ENCODE measurements at regions not wholly inside any gene's neighbourhood (a gene's known extent, or its start where the extent isn't known, plus 50 kb on each side); places are given as distances from the start of the nearest gene placed in this dataset.

DNA sequence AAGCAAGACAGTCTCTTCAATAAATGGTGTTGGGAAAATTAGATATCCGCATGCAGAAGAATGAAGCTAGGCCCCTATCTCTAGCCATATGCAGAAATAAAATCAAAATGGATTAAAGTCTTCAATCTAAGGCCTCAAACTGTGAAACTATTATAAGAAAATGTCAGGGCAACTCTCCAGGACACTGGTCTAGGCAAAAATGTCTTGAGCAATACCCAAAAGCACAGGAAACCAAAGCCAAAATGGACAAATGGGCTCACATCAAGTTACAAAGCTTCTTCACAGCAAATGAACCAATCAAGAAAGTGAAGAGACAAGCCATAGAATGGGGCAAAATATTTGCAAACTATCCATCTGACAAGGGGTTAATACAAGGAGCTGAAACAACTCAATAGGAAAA, 338.8 kb downstream of the NNT start:
- no peak for DNase-seq (ENCODE audit: low read depth in 2 of 2)

DNA sequence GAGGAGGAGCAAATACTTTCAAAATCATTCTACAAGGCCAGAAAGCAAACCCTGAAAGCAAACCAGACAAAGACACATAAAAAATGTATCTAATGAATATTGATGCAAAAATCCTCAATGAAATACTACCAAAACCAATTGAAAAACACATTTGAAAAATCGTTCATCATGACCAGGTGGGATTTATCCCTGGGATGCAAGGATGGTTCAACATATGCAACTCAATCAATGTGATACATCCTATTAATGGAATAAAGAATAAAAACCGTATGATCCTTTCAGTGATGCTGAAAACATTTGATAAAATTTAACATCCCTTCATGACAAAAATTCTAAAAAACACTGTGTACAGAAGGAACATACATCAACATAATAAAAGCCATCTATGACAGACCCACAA, 337.6 kb downstream of the NNT start:
- no peak for DNase-seq (ENCODE audit: low read depth in 2 of 2)

- no peak for DNase-seq (ENCODE audit: low read depth in 2 of 2)
Observed at GRCh38 chr5:43926923-43927322, 323.9 kb downstream of the NNT start.

- DNase-seq (ENCODE audit: low read depth in 2 of 2): no peak
Observed at GRCh38 chr5:43920422-43920821, 317.4 kb downstream of the NNT start.

DNA sequence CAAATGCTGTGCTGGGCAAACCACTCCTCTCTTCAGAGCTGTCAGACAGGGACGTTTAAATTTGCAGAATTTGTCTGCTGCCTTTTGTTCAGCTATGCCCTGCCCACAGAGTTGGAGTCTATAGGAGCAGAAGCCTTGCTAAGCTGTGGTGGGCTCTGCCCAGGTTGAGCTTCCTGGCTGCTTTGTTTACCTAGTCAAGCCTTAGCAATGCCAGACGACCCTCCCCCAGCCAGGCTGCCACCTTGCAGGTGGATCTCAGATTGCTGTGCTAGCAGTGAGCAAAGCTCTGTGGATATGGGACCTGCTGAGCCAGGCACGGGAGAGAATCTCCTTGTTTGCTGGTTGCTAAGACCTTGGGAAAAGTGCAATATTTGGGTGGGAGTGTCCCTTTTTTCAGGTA, 314.9 kb downstream of the NNT start:
- no peak for DNase-seq (ENCODE audit: low read depth in 2 of 2)

DNA sequence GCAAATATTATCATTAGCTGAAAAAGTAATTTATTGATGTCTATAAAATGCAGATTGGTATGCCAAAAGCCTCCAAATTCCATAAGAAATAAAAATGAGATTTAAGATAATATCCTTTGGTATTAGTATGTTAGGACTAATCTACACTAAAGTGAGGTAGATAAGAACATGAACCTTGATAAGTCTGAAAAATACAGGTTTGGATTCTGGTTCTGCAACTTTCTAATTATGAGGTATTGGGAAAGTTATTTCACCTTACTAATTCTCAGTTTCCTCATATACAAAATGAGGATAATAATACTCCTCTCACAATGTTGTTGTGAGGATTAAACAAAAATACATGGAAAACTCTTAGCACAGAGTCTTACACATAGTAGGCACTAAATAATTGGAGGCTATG, 300.1 kb downstream of the NNT start:
- DNase-seq (ENCODE audit: low read depth in 2 of 2): no peak

GRCh38 chr5:43900974-43901373, 298.0 kb downstream of the NNT start:
- DNase-seq (ENCODE audit: low read depth in 2 of 2): no peak

- no peak for DNase-seq (ENCODE audit: low read depth in 2 of 2)
Observed at GRCh38 chr5:43895876-43896275, 292.9 kb downstream of the NNT start.

DNA sequence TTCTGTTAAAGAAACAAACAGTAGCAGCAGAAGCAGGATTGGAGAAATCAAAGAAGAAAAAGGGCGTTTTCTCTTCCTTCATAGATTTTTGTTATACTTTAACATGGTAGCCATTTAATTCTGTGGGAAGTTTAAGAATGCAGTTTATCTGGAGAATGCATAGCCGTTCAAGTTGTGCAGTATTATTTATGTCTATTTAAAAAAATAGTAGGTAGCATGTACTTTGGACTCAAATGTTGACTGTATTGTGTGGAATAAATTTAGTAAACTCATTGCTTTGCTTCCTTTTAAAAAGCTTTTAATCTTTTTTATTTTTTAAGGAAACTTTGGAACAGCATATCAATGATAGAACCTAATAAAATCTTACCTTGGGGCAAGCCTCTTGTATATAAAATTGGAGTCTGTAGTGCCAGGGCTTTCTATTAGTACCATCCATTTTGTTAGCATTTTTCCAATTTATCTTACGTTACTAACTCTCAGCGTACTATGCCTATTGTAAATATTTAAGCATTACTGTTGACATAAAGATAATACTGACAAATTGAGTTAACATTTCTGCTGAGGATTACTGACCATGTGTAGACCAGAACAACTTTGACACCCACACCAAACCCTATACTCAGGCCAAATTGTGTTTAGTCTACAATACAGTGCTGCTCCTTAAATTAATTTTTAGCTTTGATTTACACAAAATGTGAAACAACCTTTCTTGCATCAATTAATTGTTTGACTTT, 291.1 kb downstream of the NNT start:
- no peak for DNase-seq (ENCODE audit: low read depth in 2 of 2)

GRCh38 chr5:43891112-43891511, 288.1 kb downstream of the NNT start:
- no peak for DNase-seq (ENCODE audit: low read depth in 2 of 2)

DNA sequence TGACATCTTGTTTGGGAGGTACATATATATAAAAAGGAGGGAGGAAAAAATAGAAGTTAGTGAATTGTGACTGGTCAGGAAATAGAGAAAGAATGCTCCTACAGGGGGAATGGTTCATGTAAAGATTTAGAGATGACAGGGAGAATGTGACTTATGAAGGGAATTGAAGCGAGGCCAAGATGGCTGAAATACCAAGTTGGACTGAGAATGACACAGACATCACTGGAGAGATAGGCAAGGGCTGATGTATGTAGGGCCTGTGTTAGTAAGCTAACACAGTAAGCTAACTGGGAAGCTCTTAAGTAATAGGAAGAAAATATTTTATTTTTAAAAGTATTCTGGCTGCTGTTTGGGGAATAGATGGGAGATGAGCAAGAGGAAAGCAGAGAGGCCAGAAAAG, 286.3 kb downstream of the NNT start:
- DNase-seq (ENCODE audit: low read depth in 2 of 2): no peak

DNA sequence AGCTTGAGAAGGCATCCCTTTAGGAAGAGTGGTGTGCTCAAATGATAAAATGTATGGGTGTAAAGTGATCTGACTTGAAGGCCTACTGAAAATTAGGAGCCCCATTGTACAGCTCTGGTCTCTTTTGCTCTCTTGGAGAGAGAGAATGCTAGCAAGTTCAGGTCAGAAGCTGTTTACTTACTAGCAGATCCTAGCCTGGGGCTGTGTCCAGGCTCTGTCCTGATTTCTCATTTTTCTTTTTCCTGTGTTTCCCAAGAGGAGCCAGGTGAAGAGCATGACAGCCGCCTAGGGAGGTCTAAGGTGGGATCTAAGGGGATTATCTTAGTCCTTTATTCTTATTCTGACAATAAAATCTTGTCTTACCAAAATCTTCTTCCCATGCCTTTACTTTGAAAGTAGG, 272.8 kb downstream of the NNT start:
- DNase-seq (ENCODE audit: low read depth in 2 of 2): no peak

GRCh38 chr5:43874772-43875171, 271.8 kb downstream of the NNT start:
- peak in 1 of 2 donors; percentile 40 for DNase-seq (ENCODE audit: low read depth in 2 of 2)

DNA sequence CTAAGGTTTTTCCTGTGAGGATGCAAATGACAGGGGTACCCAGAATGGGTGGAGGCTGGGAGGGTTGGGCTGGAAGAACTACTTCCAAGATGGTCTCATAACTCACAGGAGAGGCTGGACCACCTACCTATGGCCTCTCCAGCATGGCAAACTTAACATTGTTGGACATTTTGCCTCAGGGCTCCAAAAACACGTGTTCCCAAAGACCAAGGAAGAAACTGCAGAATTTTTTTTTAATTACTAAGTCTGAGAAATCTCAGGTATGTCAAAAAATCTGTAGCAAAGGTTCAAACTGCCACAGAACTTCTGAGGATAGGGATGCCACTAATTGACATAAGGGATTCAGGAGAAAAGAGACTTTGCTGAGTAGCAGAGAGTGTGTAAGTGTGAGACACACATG, 270.8 kb downstream of the NNT start:
- no peak for DNase-seq (ENCODE audit: low read depth in 2 of 2)

DNA sequence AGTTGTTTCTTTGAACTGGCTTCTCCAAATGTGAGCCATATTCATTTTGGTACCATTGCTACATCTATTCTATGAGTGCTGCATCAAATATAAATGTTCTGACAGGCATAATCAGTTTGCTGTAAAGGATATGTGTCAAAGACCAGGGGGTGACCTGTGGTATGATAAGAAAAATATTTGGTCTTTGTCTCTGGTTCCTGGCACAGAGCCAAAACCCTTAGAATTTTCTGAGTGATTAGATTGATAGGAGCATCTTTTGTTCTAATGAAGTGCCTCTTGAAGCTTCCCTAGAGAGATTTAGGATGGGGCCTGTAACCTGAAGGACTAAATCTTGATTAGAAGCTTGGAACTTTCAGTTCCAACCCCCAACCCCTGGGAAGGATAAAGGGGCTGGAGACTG, 256.3 kb downstream of the NNT start:
- DNase-seq (ENCODE audit: low read depth in 2 of 2): no peak

- no peak for DNase-seq (ENCODE audit: low read depth in 2 of 2)
Observed at GRCh38 chr5:43855452-43855851, 252.5 kb downstream of the NNT start.

DNA sequence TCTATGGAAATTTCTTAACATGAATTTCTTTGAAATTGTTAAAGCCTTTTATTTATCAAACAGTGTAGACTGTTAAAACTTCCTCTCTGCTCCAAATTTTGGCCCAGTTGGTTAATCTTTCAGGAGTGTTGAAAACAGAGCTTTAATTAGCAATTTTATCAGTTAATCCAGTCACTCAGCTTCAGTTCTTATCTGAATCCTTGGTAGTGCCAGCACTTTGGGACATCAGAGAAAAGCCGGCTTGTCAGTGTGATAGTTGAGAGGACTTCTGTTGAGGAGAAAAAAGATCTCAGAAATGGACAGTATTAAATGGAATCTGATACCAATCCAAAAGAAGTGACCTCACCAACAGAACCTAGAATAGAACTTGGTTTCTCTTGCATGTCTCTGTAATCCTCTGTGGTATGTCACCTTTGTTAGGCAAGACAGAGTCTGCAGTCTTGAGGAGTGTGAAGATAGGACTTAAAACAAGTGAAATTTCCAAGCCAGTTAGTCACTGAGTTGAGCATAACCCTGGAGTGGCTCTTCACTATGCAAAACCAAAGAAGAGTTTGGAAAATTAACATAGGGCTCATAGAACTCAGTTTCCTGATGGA, 251.8 kb downstream of the NNT start:
- DNase-seq (ENCODE audit: low read depth in 2 of 2): no peak

DNA sequence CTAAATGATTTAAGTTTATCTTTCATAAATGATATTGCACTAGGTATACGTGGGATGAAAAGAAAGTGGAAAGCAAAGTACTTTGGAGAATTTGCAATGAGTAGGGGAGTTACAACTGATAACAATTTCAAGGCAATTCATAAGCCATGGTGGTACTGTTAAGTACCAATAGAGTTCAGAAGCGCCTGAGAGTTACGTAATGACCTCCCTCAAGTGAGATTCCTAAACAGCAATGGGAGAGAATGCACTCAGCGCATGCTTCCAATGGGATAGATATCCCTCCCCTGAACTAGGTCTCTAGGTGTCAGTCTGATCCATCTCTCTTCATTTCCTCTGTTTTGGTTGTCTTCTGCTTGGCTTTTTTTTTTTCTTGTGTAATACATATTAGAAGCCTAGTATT, 249.3 kb downstream of the NNT start:
- no peak for DNase-seq (ENCODE audit: low read depth in 2 of 2)

- no peak for DNase-seq (ENCODE audit: low read depth in 2 of 2)
Observed at GRCh38 chr5:43851741-43852140, 248.8 kb downstream of the NNT start.

DNA sequence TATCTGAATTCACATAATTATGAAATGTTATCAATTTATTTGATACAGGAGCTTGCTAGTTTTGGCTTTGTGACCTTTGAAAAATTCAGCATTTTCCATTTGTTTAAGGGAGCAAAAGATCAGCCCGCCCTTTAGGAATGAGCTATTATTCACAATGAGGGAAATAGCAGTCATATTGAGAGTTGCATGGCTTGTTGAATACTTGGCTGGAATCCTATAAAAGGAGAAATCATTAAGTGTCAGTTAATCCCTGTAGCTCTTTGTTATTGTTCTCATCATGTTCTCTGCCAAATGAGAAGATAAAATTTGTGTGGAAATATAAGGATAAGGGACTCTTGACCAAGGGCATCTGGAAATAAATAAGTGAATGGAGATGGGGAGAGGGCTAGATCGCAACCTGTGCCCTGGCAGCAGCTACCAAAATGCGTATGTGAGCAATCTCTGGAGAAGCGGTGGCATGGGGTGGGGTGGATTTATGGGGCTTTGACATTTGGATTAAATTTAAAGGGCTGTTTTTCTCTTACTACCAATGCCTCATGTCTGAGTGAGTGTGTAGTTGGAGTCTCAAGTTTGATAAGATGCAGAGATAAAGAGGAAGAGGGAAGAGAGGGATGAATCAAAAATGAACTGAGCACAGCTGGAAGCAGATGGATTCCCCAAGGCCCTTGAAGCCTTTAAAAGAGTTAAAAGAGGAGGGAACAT, 237.6 kb downstream of the NNT start:
- DNase-seq (ENCODE audit: low read depth in 2 of 2): no peak

DNA sequence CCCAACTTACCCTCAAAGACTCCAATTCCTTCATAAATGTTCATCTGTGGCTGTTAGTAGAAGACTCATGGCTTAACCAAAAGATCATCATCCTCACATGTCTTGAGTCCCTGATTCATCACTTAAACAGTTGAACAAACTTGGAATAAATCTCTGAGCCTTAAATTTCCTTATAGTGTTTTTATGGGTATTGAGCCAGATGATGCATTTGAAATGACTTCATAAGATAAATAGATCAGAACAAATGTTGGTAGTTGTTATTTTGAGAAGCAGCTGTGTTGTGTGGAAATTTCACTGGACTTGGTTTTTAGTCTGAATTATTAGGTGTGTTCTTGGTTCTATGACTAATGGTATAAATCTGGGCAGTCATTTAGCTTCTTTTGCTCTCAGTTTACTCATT, 236.2 kb downstream of the NNT start:
- peak in 1 of 2 donors; percentile 0 for DNase-seq (ENCODE audit: low read depth in 2 of 2)

DNA sequence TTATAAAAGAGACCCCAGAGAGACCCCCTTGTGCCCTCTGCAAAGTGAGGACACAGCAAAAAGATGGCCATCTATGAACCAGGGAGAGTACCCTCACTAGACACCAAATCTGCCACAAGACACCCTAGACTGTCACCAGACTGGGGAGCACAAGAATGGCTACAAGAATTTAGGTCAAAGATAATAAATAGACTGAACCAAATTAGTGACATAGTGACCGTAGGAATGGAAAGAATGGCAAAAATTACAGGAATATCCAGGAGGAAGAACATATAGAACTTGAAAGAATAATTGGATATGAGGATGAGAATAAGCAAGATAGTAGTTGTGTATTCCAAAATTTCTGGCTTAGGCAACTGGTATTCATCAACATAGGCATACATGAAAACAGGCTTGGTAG, 235.0 kb downstream of the NNT start:
- DNase-seq (ENCODE audit: low read depth in 2 of 2): no peak

DNA sequence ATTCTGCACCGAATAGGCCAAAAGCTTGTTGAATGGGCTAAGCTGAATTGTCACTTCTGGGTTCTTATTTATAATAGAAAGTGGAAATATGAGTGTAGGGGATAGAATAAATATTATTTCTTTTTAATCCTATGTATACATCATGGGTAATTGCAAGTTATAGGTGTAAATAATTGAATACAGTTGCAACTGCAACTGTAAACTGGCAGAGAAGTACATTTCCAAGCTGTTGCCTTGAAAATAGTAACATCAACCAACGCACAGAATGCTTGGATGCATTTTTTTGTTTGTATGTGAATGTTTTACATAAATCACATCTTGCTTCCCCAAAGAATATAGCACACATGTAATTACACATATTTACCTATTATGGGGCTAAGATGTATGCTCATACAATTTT, 234.1 kb downstream of the NNT start:
- no peak for DNase-seq (ENCODE audit: low read depth in 2 of 2)

All from lung microvascular endothelial cell (primary cell).